Mesendoderm (in vitro differentiated cells): ENCODE measurements at regions not wholly inside any gene's neighbourhood (a gene's known extent, or its start where the extent isn't known, plus 50 kb on each side); places are given as distances from the start of the nearest gene placed in this dataset. TPM values are rescaled to one million over a fixed set of nuclear protein-coding genes. Genes with fewer than 3 reads are reported as not detected.

Source experiments
- DNase-seq: peaks from one replicate; pipeline ENCODE4 v3.0.0; 2013
- H2AK5ac ChIP-seq: 2 replicates; pipeline ENCODE4 v1.6.1; 2013; ENCODE audit warnings: low read length, inconsistent platforms
- H2BK120ac ChIP-seq: 2 replicates; pipeline ENCODE4 v1.6.1; 2013; ENCODE audit warnings: low read depth, mild to moderate bottlenecking, low read length, moderate library complexity, mixed read lengths
- H2BK15ac ChIP-seq: replicated peaks from 2 replicates; pipeline ENCODE4 v1.6.1; 2013; ENCODE audit warnings: low read depth, mild to moderate bottlenecking, moderate library complexity
- H2BK5ac ChIP-seq: 2 replicates; pipeline ENCODE4 v1.6.1; 2013; ENCODE audit warnings: low read length, inconsistent platforms
- H3K18ac ChIP-seq: 2 replicates; pipeline ENCODE4 v1.6.1; 2013; ENCODE audit warnings: mild to moderate bottlenecking, low read length, mixed read lengths
- H3K23ac ChIP-seq: one replicate; pipeline ENCODE4 v1.6.1; 2013; ENCODE audit warnings: low read length
- H3K27ac ChIP-seq: 2 replicates; pipeline ENCODE4 v1.5.1; 2013; ENCODE audit warnings: low read depth, mild to moderate bottlenecking, inconsistent platforms, low read length, moderate library complexity
- H3K27me3 ChIP-seq: 2 replicates; pipeline ENCODE4 v1.6.1; 2013; ENCODE audit warnings: low read length, control low read depth, mild to moderate bottlenecking, inconsistent platforms; ENCODE audit not compliant: insufficient read depth, poor library complexity
- H3K36me3 ChIP-seq: 2 replicates; pipeline ENCODE4 v1.6.1; 2013; ENCODE audit warnings: low read length, inconsistent platforms; ENCODE audit not compliant: control insufficient read depth, insufficient read depth
- H3K4ac ChIP-seq: one replicate; pipeline ENCODE4 v1.6.1; 2013; ENCODE audit warnings: low read depth, mild to moderate bottlenecking, low read length, moderate library complexity
- H3K4me1 ChIP-seq: 2 replicates; pipeline ENCODE4 v1.6.1; 2013; ENCODE audit warnings: low read depth, low read length, inconsistent platforms; ENCODE audit not compliant: control insufficient read depth
- H3K4me2 ChIP-seq: 2 replicates; pipeline ENCODE4 v1.6.1; 2013; ENCODE audit warnings: low read length
- H3K4me3 ChIP-seq: 2 replicates; pipeline ENCODE4 v1.5.1; 2013; ENCODE audit warnings: mild to moderate bottlenecking, low read length
- H3K56ac ChIP-seq: one replicate; pipeline ENCODE4 v1.6.1; 2013; ENCODE audit warnings: low read length
- H3K79me1 ChIP-seq: 2 replicates; pipeline ENCODE4 v1.6.1; 2013; ENCODE audit warnings: low read length, inconsistent platforms
- H3K79me2 ChIP-seq: 2 replicates; pipeline ENCODE4 v1.6.1; 2013; ENCODE audit warnings: mild to moderate bottlenecking, low read length; ENCODE audit not compliant: control insufficient read depth, insufficient read depth
- H3K9ac ChIP-seq: 2 replicates; pipeline ENCODE4 v1.6.1; 2013; ENCODE audit warnings: low read length, inconsistent platforms
- H4K5ac ChIP-seq: one replicate; pipeline ENCODE4 v1.6.1; 2013; ENCODE audit warnings: low read length
- H4K8ac ChIP-seq: one replicate; pipeline ENCODE4 v1.6.1; 2013; ENCODE audit warnings: low read depth, mild to moderate bottlenecking, control low read depth, low read length, moderate library complexity
- WGBS: extraction: QIAGEN DNeasy Blood & Tissue Kit; methylation state at CpG from one replicate; pipeline ENCODE4 v1.1.7; 2013; ENCODE audit warnings: low lambda C conversion rate, missing lambda C conversion rate; ENCODE audit not compliant: insufficient coverage; ENCODE audit errors: extremely low coverage; 5-methylcytosine and 5-hydroxymethylcytosine counted together
- small RNA-seq: library from polyadenylated mRNA; stranded (forward); fragments of <200 nt; extraction: miRNeasy Mini kit (QIAGEN cat#:217004); gene quantifications from one replicate; pipeline ENCODE3, GENCODE V24; 2013; ENCODE audit not compliant: insufficient read depth

GRCh38 chr11:13905137-13905781, 57.3 kb upstream of the SPON1 start:
- no peak overlapping the region for H3K9ac ChIP-seq
- H3K79me2 ChIP-seq = no peaks in the 10 kb centered on the region
- H3K27me3 ChIP-seq = no peaks in the 10 kb centered on the region
- H2BK120ac ChIP-seq = no peak overlapping the region
- no peak overlapping the region for H4K5ac ChIP-seq
- no peak overlapping the region for H3K4ac ChIP-seq
- H3K4me2 ChIP-seq = no peak overlapping the region
- H2BK15ac ChIP-seq = no peak overlapping the region
- no peaks in the 10 kb centered on the region for H3K36me3 ChIP-seq
- no peak overlapping the region for H3K18ac ChIP-seq
- H3K27ac ChIP-seq = no peak overlapping the region
- no peak overlapping the region for H2BK5ac ChIP-seq
- DNase-seq = no peak
- H3K23ac ChIP-seq = no peak overlapping the region
- H3K79me1 ChIP-seq = no peaks in the 10 kb centered on the region
- no peak overlapping the region for H3K4me3 ChIP-seq
- no CpG with 5 or more reads among the region's 3 CpGs for WGBS
- H3K56ac ChIP-seq = no peak overlapping the region
- no peak overlapping the region for H2AK5ac ChIP-seq
- no peaks in the 10 kb centered on the region for H3K4me1 ChIP-seq
- no peak overlapping the region for H4K8ac ChIP-seq

- WGBS = no CpG with 5 or more reads among the region's 4 CpGs
Measured at GRCh38 chr11:13907678-13908077, 54.8 kb upstream of the SPON1 start.

GRCh38 chr11:13908535-13908934, 54.0 kb upstream of the SPON1 start:
- H3K79me1 ChIP-seq = no peaks in the 10 kb centered on the region
- no peak overlapping the region for H3K9ac ChIP-seq
- H4K5ac ChIP-seq = no peak overlapping the region
- H3K4me2 ChIP-seq = no peak overlapping the region
- no CpG with 5 or more reads among the region's 4 CpGs for WGBS
- no peak for DNase-seq
- no peak overlapping the region for H3K4me3 ChIP-seq
- no peak overlapping the region for H2BK5ac ChIP-seq
- H3K18ac ChIP-seq = no peak overlapping the region
- no peak overlapping the region for H2BK120ac ChIP-seq
- H4K8ac ChIP-seq = no peak overlapping the region
- no peak overlapping the region for H2AK5ac ChIP-seq
- H2BK15ac ChIP-seq = no peak overlapping the region
- no peaks in the 10 kb centered on the region for H3K4me1 ChIP-seq
- no peak overlapping the region for H3K23ac ChIP-seq
- H3K27me3 ChIP-seq = no peaks in the 10 kb centered on the region
- H3K36me3 ChIP-seq = no peaks in the 10 kb centered on the region
- H3K56ac ChIP-seq = no peak overlapping the region
- no peaks in the 10 kb centered on the region for H3K79me2 ChIP-seq
- no peak overlapping the region for H3K27ac ChIP-seq
- no peak overlapping the region for H3K4ac ChIP-seq

More at GRCh38 chr11:13907678-13908077, 54.8 kb upstream of the SPON1 start:
- Histone ChIP-seq H4K5ac (no peak overlapping the region), H3K4me2 (no peak overlapping the region), H3K18ac (no peak overlapping the region), H3K4me1 (no peaks in the 10 kb centered on the region), H3K9ac (no peak overlapping the region), H2AK5ac (no peak overlapping the region), H3K4ac (no peak overlapping the region), H3K56ac (no peak overlapping the region), H3K27me3 (no peaks in the 10 kb centered on the region), H3K36me3 (no peaks in the 10 kb centered on the region), H2BK15ac (no peak overlapping the region), H3K27ac (no peak overlapping the region), H3K79me1 (no peaks in the 10 kb centered on the region), H2BK5ac (no peak overlapping the region), H4K8ac (no peak overlapping the region), H3K79me2 (no peaks in the 10 kb centered on the region), H3K23ac (no peak overlapping the region), H3K4me3 (no peak overlapping the region), H2BK120ac (no peak overlapping the region)
- no peak for DNase-seq

Small RNA genes in the stretch of these regions (small RNA-seq; reads per million reads assigned to genes)
- gene RNA5SP331 = not detected
